Uterus (tissue), 3 donors: ENCODE measurements at regions not wholly inside any gene's neighbourhood (a gene's known extent, or its start where the extent isn't known, plus 50 kb on each side); places are given as distances from the start of the nearest gene placed in this dataset.

ENCODE experiments used
- DNase-seq, 2 donors: peaks; one replicate each; pipeline ENCODE4 v3.0.0-alpha.2; 2019 to 2020
- H3K27ac ChIP-seq, 2 donors: fragments of 200-600 bp; sonication (generic); 1 replicate in 1 of 2; 2 replicates in 1 of 2; pipeline ENCODE4 v1.5.1; 2016 to 2018
- H3K27me3 ChIP-seq, 2 donors: fragments of 200-600 bp; sonication (generic); one replicate each; pipeline ENCODE4 v1.5.1; 2018 to 2019; ENCODE audit warnings: control low read depth in 1 of 2
- H3K36me3 ChIP-seq, 2 donors: fragments of 200-600 bp; sonication (generic); one replicate each; pipeline ENCODE4 v1.5.1; 2019; ENCODE audit warnings: control low read depth in 1 of 2
- H3K4me1 ChIP-seq, 2 donors: fragments of 200-600 bp; sonication (generic); one replicate each; pipeline ENCODE4 v1.5.1; 2018 to 2019; ENCODE audit warnings: control low read depth in 1 of 2
- H3K4me3 ChIP-seq, 2 donors: fragments of 200-600 bp; sonication (generic); 1 replicate in 1 of 2; 2 replicates in 1 of 2; pipeline ENCODE4 v1.5.1; 2018 to 2019; ENCODE audit warnings: mild to moderate bottlenecking in 1 of 2
- H3K9me3 ChIP-seq, 2 donors: fragments of 200-600 bp; sonication (generic); one replicate each; pipeline ENCODE4 v1.5.1; 2019; ENCODE audit warnings: control low read depth in 1 of 2
- POLR2A ChIP-seq, 2 donors: fragments of 450-650 bp; IDR thresholded peaks; one replicate each; pipeline ENCODE4 v1.6.1; 2016; ENCODE audit warnings: antibody characterized with exemption in 2 of 2, mild to moderate bottlenecking in 1 of 2, moderate library complexity in 1 of 2
- intact Hi-C: fragments of 100-400 bp; cut with DNase I; formaldehyde crosslinking; loops from one replicate; pipeline ENCODE4 v1.15.1; 2023; ENCODE audit warnings: low total_unique reads
- TF ChIP-seq, protein P1 (sequence below), 4 experiments: fragments of 200-600 bp in 2 of 4; fragments of 450-650 bp in 2 of 4; sonication (generic) in 2 of 4; IDR thresholded peaks; one replicate each; pipeline ENCODE4 v1.5.1; 2016 to 2019; ENCODE audit warnings: antibody characterized with exemption in 4 of 4, mild to moderate bottlenecking in 2 of 4, moderate library complexity in 1 of 4
- donor health status: DM: yes; HTN: yes; CAD: no.

DNA sequence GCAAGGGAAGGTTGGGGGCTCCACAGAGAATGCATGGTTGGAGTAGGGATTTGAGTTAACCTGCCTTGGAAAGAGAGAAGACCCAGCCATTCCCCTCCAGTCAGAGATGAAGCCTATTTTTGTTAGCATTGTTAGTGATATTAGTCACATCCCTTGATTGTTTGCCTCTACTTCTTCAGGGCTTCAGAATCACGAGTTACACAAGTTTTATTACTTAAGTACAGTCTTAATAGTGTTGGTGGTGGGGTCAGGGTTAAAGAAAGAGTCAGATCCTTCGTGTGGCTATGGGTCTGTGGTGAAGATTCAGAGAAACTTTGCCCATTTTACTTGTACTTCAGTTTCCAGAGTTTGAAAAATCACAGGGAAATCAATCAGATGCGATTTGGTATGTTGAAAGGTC lies 363.1 kb downstream of the LRIG3 start:
- Histone ChIP-seq H3K27ac (no peak overlapping the region), H3K4me1 (no peaks in the 10 kb centered on the region), H3K27me3 (no peaks in the 10 kb centered on the region), H3K36me3 (no peaks in the 10 kb centered on the region), H3K9me3 (no peaks in the 10 kb centered on the region), H3K4me3 (no peak overlapping the region)
- intact Hi-C loops = no loop called here
- DNase-seq = no peak
- TF ChIP-seq, protein P1, sequence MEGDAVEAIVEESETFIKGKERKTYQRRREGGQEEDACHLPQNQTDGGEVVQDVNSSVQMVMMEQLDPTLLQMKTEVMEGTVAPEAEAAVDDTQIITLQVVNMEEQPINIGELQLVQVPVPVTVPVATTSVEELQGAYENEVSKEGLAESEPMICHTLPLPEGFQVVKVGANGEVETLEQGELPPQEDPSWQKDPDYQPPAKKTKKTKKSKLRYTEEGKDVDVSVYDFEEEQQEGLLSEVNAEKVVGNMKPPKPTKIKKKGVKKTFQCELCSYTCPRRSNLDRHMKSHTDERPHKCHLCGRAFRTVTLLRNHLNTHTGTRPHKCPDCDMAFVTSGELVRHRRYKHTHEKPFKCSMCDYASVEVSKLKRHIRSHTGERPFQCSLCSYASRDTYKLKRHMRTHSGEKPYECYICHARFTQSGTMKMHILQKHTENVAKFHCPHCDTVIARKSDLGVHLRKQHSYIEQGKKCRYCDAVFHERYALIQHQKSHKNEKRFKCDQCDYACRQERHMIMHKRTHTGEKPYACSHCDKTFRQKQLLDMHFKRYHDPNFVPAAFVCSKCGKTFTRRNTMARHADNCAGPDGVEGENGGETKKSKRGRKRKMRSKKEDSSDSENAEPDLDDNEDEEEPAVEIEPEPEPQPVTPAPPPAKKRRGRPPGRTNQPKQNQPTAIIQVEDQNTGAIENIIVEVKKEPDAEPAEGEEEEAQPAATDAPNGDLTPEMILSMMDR (IDR thresholded peaks at IDR 0.05) = no peak
- TF ChIP-seq POLR2A (IDR thresholded peaks at IDR 0.05) = no peak

DNA sequence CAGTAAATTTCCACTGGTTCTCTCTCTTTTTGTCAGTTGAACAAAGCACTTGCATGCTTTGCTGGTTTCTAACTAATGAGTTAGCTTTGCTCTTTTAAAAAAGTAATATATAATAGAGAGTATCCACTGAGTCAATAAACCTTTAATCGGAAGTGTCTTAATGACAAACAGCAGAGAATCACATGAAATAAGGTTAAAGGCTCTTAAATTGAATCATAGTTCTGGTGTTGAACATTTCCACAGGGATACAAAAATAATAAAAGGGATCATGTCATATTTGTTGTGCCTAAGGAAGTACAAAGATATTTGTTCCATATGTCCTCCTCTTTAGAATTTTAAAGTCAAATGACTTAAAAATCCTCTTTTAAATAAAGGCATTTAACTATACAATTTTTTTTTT lies 362.6 kb downstream of the LRIG3 start:
- Histone ChIP-seq H3K27ac (no peak overlapping the region), H3K9me3 (no peaks in the 10 kb centered on the region), H3K36me3 (no peaks in the 10 kb centered on the region), H3K4me1 (no peaks in the 10 kb centered on the region), H3K27me3 (no peaks in the 10 kb centered on the region), H3K4me3 (no peak overlapping the region)
- intact Hi-C loops = no loop called here
- TF ChIP-seq POLR2A (IDR thresholded peaks at IDR 0.05) = no peak
- TF ChIP-seq, protein P1 (IDR thresholded peaks at IDR 0.05) = no peak
- DNase-seq = no peak

DNA sequence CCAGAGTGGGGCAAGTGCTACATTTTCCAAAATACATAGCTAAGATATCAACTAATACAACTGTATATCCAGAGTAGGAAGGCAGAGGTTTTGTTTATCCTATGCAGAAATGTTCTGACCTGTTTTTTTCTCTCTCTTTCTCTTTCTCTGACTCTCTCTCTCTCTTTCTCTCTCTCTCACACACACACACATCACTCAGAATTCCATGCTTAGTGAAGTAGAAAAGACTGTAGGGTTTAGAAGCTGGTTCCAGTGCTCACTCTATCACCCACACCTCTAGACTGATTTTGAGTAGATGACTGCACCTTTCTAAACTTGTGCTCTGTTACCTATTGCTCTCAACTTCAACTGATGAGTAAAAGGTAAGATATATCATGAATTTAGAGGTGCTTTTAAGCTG lies 356.7 kb downstream of the LRIG3 start:
- no peaks in the 10 kb centered on the region for H3K36me3 ChIP-seq
- H3K4me3 ChIP-seq = no peak overlapping the region
- TF ChIP-seq, protein P1 (IDR thresholded peaks at IDR 0.05) = no peak
- no peak for TF ChIP-seq POLR2A (IDR thresholded peaks at IDR 0.05)
- intact Hi-C loops = no loop called here
- no peaks in the 10 kb centered on the region for H3K27me3 ChIP-seq
- no peaks in the 10 kb centered on the region for H3K9me3 ChIP-seq
- H3K4me1 ChIP-seq = no peaks in the 10 kb centered on the region
- DNase-seq = no peak
- no peak overlapping the region for H3K27ac ChIP-seq

DNA sequence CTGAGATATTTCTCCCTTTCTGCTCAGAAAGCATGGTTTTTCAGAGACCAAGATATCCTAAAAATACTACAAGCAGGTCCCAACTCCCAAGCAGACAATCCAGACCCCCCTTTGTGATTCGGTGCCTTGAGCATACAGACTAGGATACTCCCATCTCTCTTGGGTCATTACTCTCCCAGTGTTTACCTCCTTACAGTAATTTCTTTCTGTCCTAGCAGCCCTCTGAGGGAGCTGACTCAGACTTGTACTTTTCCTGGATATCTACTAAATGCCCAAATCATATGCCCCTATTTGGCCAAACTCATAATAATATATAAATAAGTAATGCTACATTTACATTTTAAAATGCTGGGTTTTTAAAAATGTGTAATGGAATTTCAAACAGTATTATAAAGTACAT lies 355.6 kb downstream of the LRIG3 start:
- no peak overlapping the region for H3K4me3 ChIP-seq
- H3K4me1 ChIP-seq = no peaks in the 10 kb centered on the region
- H3K27me3 ChIP-seq = no peaks in the 10 kb centered on the region
- intact Hi-C loops = no loop called here
- TF ChIP-seq, protein P1 (IDR thresholded peaks at IDR 0.05) = no peak
- no peak for TF ChIP-seq POLR2A (IDR thresholded peaks at IDR 0.05)
- no peak for DNase-seq
- H3K36me3 ChIP-seq = no peaks in the 10 kb centered on the region
- no peaks in the 10 kb centered on the region for H3K9me3 ChIP-seq
- no peak overlapping the region for H3K27ac ChIP-seq

DNA sequence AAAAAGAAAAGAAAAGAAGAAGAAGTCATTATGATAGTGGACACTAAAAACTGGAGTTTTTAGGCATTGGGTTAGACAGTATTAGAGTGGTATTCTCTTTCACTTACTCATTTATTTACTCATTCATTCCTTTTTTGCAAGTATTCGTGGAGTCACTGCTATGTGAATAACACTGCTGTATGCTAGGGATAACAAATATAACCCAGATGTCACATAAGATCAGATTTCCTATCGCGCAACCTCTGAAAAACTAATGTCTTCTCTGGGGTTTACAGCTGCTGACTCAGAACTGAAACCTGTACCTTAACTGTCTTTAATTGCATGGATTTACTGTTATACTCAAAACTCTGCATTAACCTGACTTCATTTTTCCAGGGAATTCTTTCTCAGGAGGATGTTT lies 353.7 kb downstream of the LRIG3 start:
- no peaks in the 10 kb centered on the region for H3K9me3 ChIP-seq
- H3K4me3 ChIP-seq = no peak overlapping the region
- TF ChIP-seq, protein P1 (IDR thresholded peaks at IDR 0.05) = no peak
- TF ChIP-seq POLR2A (IDR thresholded peaks at IDR 0.05) = no peak
- no peaks in the 10 kb centered on the region for H3K36me3 ChIP-seq
- H3K27me3 ChIP-seq = no peaks in the 10 kb centered on the region
- H3K4me1 ChIP-seq = no peaks in the 10 kb centered on the region
- H3K27ac ChIP-seq = no peak overlapping the region
- no peak for DNase-seq
- intact Hi-C loops = no loop called here
